GM19397 (cell line): ENCODE measurements at regions not wholly inside any gene's neighbourhood (a gene's known extent, or its start where the extent isn't known, plus 50 kb on each side); places are given as distances from the start of the nearest gene placed in this dataset.

ENCODE experiments used
- ATAC-seq: cut with Tn5 transposase; IDR thresholded peaks from one replicate; pipeline ENCODE4 v1.9.1; 2021; ENCODE audit warnings: mild to moderate bottlenecking, moderate library complexity; ENCODE audit not compliant: unreplicated experiment

GRCh38 chr4:19455196-19455595 lies 796.5 kb upstream of the SLIT2 start:
- ATAC-seq = no peak

GRCh38 chr4:19438233-19438632 lies 813.5 kb upstream of the SLIT2 start:
- ATAC-seq = no peak

- ATAC-seq = no peak
Measured at GRCh38 chr4:19437008-19437407, 814.7 kb upstream of the SLIT2 start.

GRCh38 chr4:19429684-19430083 lies 822.0 kb upstream of the SLIT2 start:
- no peak for ATAC-seq

- no peak for ATAC-seq
Measured at GRCh38 chr4:19425146-19425545, 826.6 kb upstream of the SLIT2 start.

- ATAC-seq = no peak
Measured at GRCh38 chr4:19417256-19417655, 834.4 kb upstream of the SLIT2 start.

- ATAC-seq = no peak
Measured at GRCh38 chr4:19416146-19416545, 835.6 kb upstream of the SLIT2 start.

- ATAC-seq = no peak
Measured at GRCh38 chr4:19408490-19408889, 843.2 kb upstream of the SLIT2 start.

- ATAC-seq = no peak
Measured at GRCh38 chr4:19406789-19407188, 844.9 kb upstream of the SLIT2 start.

GRCh38 chr4:19403786-19404370 lies 847.8 kb upstream of the SLIT2 start:
- no peak for ATAC-seq

GRCh38 chr4:19402581-19403065 lies 849.1 kb upstream of the SLIT2 start:
- ATAC-seq = no peak

- no peak for ATAC-seq
Measured at GRCh38 chr4:19401301-19402080, 850.2 kb upstream of the SLIT2 start.

GRCh38 chr4:19400820-19401219 lies 850.9 kb upstream of the SLIT2 start:
- ATAC-seq = no peak

GRCh38 chr4:19399001-19399400 lies 852.7 kb upstream of the SLIT2 start:
- ATAC-seq = no peak

- no peak for ATAC-seq
Measured at GRCh38 chr4:19386786-19387185, 864.9 kb upstream of the SLIT2 start.

- no peak for ATAC-seq
Measured at GRCh38 chr4:19382993-19383756, 868.5 kb upstream of the SLIT2 start.

GRCh38 chr4:19381068-19381467 lies 870.6 kb upstream of the SLIT2 start:
- no peak for ATAC-seq

- no peak for ATAC-seq
Measured at GRCh38 chr4:19380600-19380999, 871.1 kb upstream of the SLIT2 start.

GRCh38 chr4:19379191-19379708 lies 872.5 kb upstream of the SLIT2 start:
- ATAC-seq = no peak

GRCh38 chr4:19375931-19376330 lies 875.8 kb upstream of the SLIT2 start:
- no peak for ATAC-seq

GRCh38 chr4:19375136-19375804 lies 876.4 kb upstream of the SLIT2 start:
- no peak for ATAC-seq
